Smooth muscle cell (in vitro differentiated cells): ENCODE measurements at regions not wholly inside any gene's neighbourhood (a gene's known extent, or its start where the extent isn't known, plus 50 kb on each side); places are given as distances from the start of the nearest gene placed in this dataset.

Experiments
- DNase-seq: peaks from one replicate; lab custom pipeline; 2025; ENCODE audit not compliant: unreplicated experiment; lab: John Stamatoyannopoulos, UW
- H2AFZ ChIP-seq: fragments of 200-600 bp; sonication (generic); 2 replicates; pipeline ENCODE4 v1.6.0; 2016; ENCODE audit warnings: antibody characterized with exemption, low read depth, mild to moderate bottlenecking
- H3F3A ChIP-seq: fragments of 200-600 bp; sonication (generic); 2 replicates; pipeline ENCODE4 v1.6.0; 2017; ENCODE audit warnings: antibody characterized with exemption, low read depth
- H3K27ac ChIP-seq: fragments of 200-600 bp; sonication (generic); 2 replicates; pipeline ENCODE4 v1.5.1; 2016; ENCODE audit warnings: low read depth, mild to moderate bottlenecking
- H3K27me3 ChIP-seq: fragments of 200-600 bp; sonication (generic); 2 replicates; pipeline ENCODE4 v1.6.1; 2016; ENCODE audit warnings: low read depth, mild to moderate bottlenecking
- H3K36me3 ChIP-seq: fragments of 200-600 bp; sonication (generic); 2 replicates; pipeline ENCODE4 v1.5.1; 2016; ENCODE audit warnings: low read depth
- H3K4me1 ChIP-seq: fragments of 200-600 bp; sonication (generic); 2 replicates; pipeline ENCODE4 v1.5.1; 2016; ENCODE audit warnings: low read depth
- H3K4me2 ChIP-seq: fragments of 200-600 bp; sonication (generic); 2 replicates; pipeline ENCODE4 v1.6.0; 2016; ENCODE audit warnings: mild to moderate bottlenecking
- H3K4me3 ChIP-seq: fragments of 200-600 bp; sonication (generic); 2 replicates; pipeline ENCODE4 v1.5.1; 2016; ENCODE audit warnings: mild to moderate bottlenecking
- H3K79me2 ChIP-seq: fragments of 200-600 bp; sonication (generic); 2 replicates; pipeline ENCODE4 v1.6.0; 2016; ENCODE audit warnings: low read depth, mild to moderate bottlenecking
- H3K9ac ChIP-seq: fragments of 200-600 bp; sonication (generic); 2 replicates; pipeline ENCODE4 v1.6.0; 2016; ENCODE audit warnings: low read depth
- H3K9me3 ChIP-seq: fragments of 200-600 bp; sonication (generic); replicated peaks from 2 replicates; pipeline ENCODE4 v1.5.1; 2016; ENCODE audit warnings: low read depth
- H4K20me1 ChIP-seq: fragments of 200-600 bp; sonication (generic); 2 replicates; pipeline ENCODE4 v1.6.0; 2016; ENCODE audit warnings: low read depth
- CTCF ChIP-seq: fragments of 200-600 bp; sonication (generic); IDR thresholded peaks from 2 replicates; pipeline ENCODE4 v1.5.1; 2017; ENCODE audit warnings: borderline replicate concordance, mild to moderate bottlenecking, antibody characterized with exemption; ENCODE audit not compliant: insufficient read depth, poor library complexity, severe bottlenecking
- WGBS: methylation state at CpG from one replicate; pipeline ENCODE4 v1.1.7; 2016; ENCODE audit warnings: low lambda C conversion rate; 5-methylcytosine and 5-hydroxymethylcytosine counted together

- Histone ChIP-seq H3K4me2 (no peak overlapping the region), H3K4me3 (no peak overlapping the region), H3K27ac (no peak overlapping the region), H2AFZ (no peak overlapping the region), H3K36me3 (no peaks in the 10 kb centered on the region), H3K4me1 (peaks cover 21% of the 10 kb centered on the region), H3K79me2 (no peaks in the 10 kb centered on the region), H3F3A (no peaks in the 10 kb centered on the region), H3K9ac (no peak overlapping the region), H3K27me3 (no peaks in the 10 kb centered on the region), H4K20me1 (no peaks in the 10 kb centered on the region), H3K9me3 (no peaks in the 10 kb centered on the region)
- WGBS, result 94% methylated on average over 4 of the region's 4 CpGs
- DNase-seq, result no peak
- TF ChIP-seq CTCF, result no peak
These were observed 138.1 kb upstream of the MEF2C start for GRCh38 chr5:89020926-89021610.

- H3K9me3 ChIP-seq, result no peaks in the 10 kb centered on the region
- no peak overlapping the region for H3K4me3 ChIP-seq
- DNase-seq, result no peak
- no peaks in the 10 kb centered on the region for H3K27me3 ChIP-seq
- H3K4me2 ChIP-seq, result no peak overlapping the region
- H3K36me3 ChIP-seq, result no peaks in the 10 kb centered on the region
- TF ChIP-seq CTCF, result no peak
- 95% methylated on average over 3 of the region's 3 CpGs for WGBS
- H3K27ac ChIP-seq, result no peak overlapping the region
- H3K9ac ChIP-seq, result no peak overlapping the region
- peaks cover 32% of the 10 kb centered on the region for H3K4me1 ChIP-seq
- H4K20me1 ChIP-seq, result no peaks in the 10 kb centered on the region
- H3K79me2 ChIP-seq, result no peaks in the 10 kb centered on the region
- H2AFZ ChIP-seq, result no peak overlapping the region
- no peaks in the 10 kb centered on the region for H3F3A ChIP-seq
These were observed 133.8 kb upstream of the MEF2C start for GRCh38 chr5:89016741-89017303.

- TF ChIP-seq CTCF, result no peak
- H3K27ac ChIP-seq, result no peak overlapping the region
- no peaks in the 10 kb centered on the region for H3K36me3 ChIP-seq
- 85% methylated on average over 1 of the region's 1 CpG for WGBS
- H3K79me2 ChIP-seq, result no peaks in the 10 kb centered on the region
- no peak for DNase-seq
- no peak overlapping the region for H2AFZ ChIP-seq
- no peak overlapping the region for H3K4me3 ChIP-seq
- no peaks in the 10 kb centered on the region for H3K27me3 ChIP-seq
- no peak overlapping the region for H3K9ac ChIP-seq
- no peak overlapping the region for H3K4me2 ChIP-seq
- H3K9me3 ChIP-seq, result no peaks in the 10 kb centered on the region
- no peaks in the 10 kb centered on the region for H3F3A ChIP-seq
- H4K20me1 ChIP-seq, result no peaks in the 10 kb centered on the region
- peaks cover 27% of the 10 kb centered on the region for H3K4me1 ChIP-seq
These were observed 132.4 kb upstream of the MEF2C start for GRCh38 chr5:89015409-89015808.
